Germinal center (tissue), 1 donor: ENCODE measurements at regions not wholly inside any gene's neighbourhood (a gene's known extent, or its start where the extent isn't known, plus 50 kb on each side); places are given as distances from the start of the nearest gene placed in this dataset.
"Not testable (repeated sequence)": the region's sequence is repeated elsewhere in the genome, so short reads cannot be mapped to it uniquely, and the experiment has no call there.

Experiments used
- DNase-seq: peaks from one replicate; pipeline ENCODE4 v3.0.0; 2012; ENCODE audit warnings: mixed read lengths, low spot score

- DNase-seq: no peak
Observed at GRCh38 chr2:35125278-35125677, 1230.3 kb upstream of the CRIM1 start.

DNA sequence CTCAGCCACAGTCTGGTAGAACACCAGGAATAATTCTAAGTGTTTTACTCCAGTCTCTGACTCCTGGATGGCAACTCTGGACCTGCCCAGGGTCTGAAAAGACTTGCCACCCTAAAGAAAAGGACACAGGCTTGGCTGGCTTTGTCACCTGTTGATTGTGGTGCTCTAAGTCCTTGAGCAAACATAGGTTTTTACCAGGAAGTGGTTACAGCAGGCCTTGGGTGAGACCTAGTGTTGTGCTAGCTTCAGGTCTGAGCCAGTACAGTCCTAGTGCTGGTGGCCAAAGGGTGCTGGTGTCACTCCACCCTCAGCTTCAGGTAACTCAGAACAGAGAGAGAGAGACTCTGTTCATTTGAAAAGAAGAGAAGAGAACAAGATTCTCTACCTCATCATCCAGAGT lies 1239.4 kb upstream of the CRIM1 start:
- DNase-seq: no peak

DNA sequence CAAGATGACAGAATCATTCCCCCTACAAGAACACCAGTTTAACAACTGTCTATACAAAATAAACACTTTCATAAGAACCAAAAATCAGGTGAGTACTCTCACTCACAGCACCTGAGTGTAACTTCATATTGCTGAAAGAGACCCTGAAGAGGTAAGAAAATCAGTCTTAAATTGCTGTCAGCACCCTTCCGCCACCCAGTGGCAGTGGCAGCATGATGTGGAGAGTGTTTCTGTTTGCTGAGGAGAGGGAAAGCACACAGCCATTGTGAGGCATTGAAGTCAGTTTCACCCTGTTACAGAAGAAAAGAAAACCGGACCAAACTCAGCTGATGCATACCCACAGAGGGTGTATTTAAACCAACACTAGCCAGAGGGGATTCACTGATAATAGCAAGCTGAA lies 1240.8 kb upstream of the CRIM1 start:
- no peak for DNase-seq

DNA sequence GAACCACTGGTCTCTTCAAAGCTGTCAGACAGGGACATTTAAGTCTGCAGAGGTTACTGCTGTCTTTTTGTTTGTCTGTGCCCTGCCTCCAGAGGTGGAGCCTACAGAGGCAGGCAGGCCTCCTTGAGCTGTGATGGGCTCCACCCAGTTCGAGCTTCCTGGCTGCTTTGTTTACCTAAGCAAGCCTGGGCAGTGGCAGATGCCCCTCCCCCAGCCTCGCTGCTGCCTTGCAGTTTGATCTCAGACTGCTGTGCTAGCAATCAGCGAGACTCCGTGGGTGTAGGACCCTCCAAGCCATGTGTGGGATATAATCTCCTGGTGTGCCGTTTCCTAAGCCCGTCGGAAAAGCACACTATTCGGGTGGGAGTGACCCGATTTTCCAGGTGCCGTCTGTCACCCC lies 1243.2 kb upstream of the CRIM1 start:
- DNase-seq: not testable (repeated sequence)

GRCh38 chr2:35104309-35104708 lies 1251.3 kb upstream of the CRIM1 start:
- DNase-seq: no peak

DNA sequence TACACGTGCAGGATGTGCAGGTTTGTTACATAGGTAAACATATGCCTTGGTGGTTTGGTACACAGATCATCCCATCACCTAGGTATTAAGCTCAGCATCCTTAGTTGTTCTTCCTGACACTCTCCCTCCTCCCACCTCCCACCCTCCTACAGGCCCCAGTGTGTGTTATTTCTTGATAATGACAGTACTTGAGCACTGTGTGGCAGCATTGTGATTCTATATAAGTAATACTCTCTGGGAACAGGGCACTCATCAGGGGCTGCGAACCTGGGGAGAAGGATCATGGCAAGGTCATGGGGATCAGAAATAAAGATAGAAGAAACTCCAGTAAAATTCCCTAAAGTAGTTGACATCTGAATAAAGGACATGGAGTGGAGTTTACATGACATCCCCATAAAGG lies 1256.2 kb upstream of the CRIM1 start:
- no peak for DNase-seq

GRCh38 chr2:35082072-35082471 lies 1273.5 kb upstream of the CRIM1 start:
- DNase-seq: no peak

- no peak for DNase-seq
Observed at GRCh38 chr2:35081622-35082015, 1274.0 kb upstream of the CRIM1 start.

DNA sequence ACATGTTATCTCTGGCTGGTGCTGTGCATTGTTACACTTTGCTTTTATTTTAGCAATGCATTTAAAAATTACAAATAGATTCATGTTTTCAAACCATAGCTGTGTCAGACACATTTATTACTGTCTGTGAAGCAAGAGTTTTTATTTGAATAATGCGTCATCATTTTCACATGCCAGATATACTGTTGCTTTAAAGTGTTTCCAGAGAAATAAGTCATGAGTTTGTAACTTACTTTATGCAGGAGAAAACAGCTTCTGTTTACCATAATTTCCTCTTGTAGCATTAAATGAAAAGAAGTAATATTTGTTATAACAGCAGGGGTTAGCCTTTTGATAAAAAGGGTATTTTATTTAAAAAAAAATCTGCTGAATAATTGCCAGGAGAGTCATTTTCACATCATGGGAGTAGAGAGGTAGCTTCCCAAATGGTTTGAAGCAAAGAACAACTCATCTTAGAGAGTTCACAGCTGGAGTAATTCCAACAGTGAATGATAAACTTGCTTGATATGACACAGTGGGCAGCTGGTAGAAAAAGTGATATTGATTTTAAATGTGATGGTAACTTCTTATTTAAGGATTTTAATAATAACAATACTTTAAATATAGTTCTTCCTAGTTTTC lies 1274.5 kb upstream of the CRIM1 start:
- no peak for DNase-seq

GRCh38 chr2:35080231-35080910 lies 1275.2 kb upstream of the CRIM1 start:
- DNase-seq: no peak

- no peak for DNase-seq
Observed at GRCh38 chr2:35067420-35067819, 1288.2 kb upstream of the CRIM1 start.

GRCh38 chr2:35063836-35064235 lies 1291.7 kb upstream of the CRIM1 start:
- no peak for DNase-seq

- DNase-seq: no peak
Observed at GRCh38 chr2:35035883-35036282, 1319.7 kb upstream of the CRIM1 start.

DNA sequence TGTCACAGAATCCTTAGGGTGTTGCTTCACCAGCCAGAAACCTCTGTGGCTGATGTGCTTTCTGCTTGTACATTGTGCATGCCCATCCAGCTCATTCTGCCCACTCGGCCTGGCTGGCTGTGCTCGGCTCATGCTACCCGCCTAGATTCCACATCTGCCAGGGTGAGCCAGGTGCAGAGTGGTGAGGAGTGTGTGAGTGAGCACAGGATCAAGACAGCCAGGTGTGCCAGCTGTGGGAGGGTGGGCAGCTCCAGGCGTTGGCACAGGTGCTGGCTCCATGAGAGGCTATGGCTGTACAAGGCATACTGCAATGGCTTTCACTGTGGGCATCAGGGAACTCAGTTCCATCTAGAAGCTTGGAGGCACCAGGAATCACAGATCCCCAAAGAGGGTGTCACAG lies 1321.8 kb upstream of the CRIM1 start:
- no peak for DNase-seq

- DNase-seq: no peak
Observed at GRCh38 chr2:35023545-35023944, 1332.0 kb upstream of the CRIM1 start.

DNA sequence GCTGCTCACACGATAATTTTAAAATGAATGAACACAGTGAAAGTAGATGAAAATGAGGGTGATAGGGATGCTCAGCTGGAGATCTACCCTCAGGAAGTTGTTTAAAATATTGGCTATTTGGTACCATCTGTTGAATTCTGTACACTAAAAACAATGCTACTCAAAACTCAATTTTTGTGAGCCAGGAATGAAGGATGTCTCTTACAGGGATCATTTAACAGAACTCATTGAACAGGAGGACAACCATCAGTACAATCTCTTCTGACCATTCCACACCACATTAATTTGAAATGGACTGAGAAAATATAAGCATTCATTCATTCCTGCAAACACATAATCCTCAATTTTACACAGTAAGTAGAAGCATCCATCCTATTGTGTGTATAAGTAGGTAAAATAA lies 1355.1 kb upstream of the CRIM1 start:
- DNase-seq: no peak

DNA sequence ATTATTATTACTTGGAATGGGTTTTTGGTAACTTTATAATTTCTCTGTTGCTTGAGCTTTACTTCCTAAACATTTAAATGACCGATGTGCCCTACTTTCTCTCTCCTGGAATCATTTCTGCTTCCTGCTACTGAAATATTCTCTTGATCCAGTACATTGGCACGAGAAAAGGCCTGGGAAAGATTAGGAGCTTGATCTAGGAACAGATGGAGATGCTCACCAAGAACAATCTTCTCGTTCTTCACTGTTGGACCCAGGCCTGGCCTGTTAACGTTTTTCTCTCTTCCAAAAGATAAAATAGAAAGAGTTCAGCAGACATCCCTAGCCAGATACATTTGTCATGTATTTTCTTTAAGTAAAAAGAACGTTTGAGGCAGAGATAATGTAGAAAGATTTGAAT lies 1356.8 kb upstream of the CRIM1 start:
- DNase-seq: no peak

- no peak for DNase-seq
Observed at GRCh38 chr2:34997779-34998178, 1357.8 kb upstream of the CRIM1 start.

GRCh38 chr2:34995196-34995595 lies 1360.4 kb upstream of the CRIM1 start:
- DNase-seq: no peak

- no peak for DNase-seq
Observed at GRCh38 chr2:34991508-34992274, 1363.9 kb upstream of the CRIM1 start.

- DNase-seq: no peak
Observed at GRCh38 chr2:34985474-34985873, 1370.1 kb upstream of the CRIM1 start.

DNA sequence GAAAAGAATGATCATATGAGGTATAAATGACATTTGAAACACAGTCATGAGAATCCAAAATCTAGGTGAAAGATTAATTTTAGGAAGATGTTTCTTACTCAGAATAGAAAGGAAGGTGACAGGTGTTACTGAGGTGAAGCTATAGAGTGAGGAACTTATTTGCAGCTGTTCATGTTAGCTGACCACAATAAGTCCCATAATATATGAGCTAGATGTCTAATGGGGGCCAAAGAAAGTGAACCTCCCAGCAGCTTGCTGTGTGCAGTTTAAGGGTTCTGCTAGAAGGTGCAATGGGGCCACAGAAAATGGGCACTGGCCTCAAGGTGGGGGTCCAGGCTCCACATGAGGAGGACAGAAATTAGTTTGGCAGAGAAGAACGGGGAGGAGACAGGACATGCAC lies 1374.9 kb upstream of the CRIM1 start:
- DNase-seq: no peak

DNA sequence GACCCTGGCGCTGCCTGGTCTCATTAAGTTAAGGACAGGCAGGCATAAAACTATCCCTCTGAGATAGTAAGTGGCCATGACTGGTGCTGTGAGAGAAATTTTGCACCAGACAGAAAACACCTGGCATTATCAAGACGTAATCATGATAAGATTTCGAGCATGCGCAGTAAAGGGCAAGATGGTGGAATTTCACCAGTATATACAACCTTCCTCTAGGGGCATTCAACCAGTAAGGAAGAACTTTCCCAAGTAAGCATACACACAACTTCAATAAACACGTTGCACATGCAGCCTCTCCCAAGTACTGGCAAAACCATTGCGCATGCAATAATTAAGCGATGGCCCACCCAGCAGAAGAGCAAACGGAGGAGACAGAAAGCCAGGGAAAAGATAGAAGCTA lies 1376.4 kb upstream of the CRIM1 start:
- no peak for DNase-seq
